ENCODE measurements at regions not wholly inside any gene's neighbourhood (a gene's known extent, or its start where the extent isn't known, plus 50 kb on each side); places are given as distances from the start of the nearest gene placed in this dataset.

GRCh38 chr21:41668686-41669532, 97.9 kb downstream of the RIPK4 start:
- Histone ChIP-seq H3K4me3 (ENCODE audit: low read depth, low read length) (no peak overlapping the region), H3K27ac (ENCODE audit: low read depth, low read length) (no peak overlapping the region), H3K9me3 (ENCODE audit: control insufficient read depth, insufficient read depth, low read length) (no peaks in the 10 kb centered on the region; the same call in 1 of the 2 replicates), H3K27me3 (ENCODE audit: control insufficient read depth, insufficient read depth, low read length) (peaks cover 16% of the 10 kb centered on the region)
- no peak for DNase-seq (ENCODE audit: low read depth, low spot score)
- ChIA-PET CTCF (interaction anchor here (1.0 kb wide), 1 partner anchor 109 kb away, joined by 5 read pairs; no protein-coding TSS in a partner anchor), POLR2A (no interaction called here)
- no peak for TF ChIP-seq CTCF (IDR thresholded peaks at IDR 0.05; ENCODE audit: low read depth, low read length)

GRCh38 chr21:41668051-41668541, 98.8 kb downstream of the RIPK4 start:
- Histone ChIP-seq H3K27me3 (ENCODE audit: control insufficient read depth, insufficient read depth, low read length) (peaks cover 9% of the 10 kb centered on the region), H3K4me3 (ENCODE audit: low read depth, low read length) (no peak overlapping the region), H3K9me3 (ENCODE audit: control insufficient read depth, insufficient read depth, low read length) (no peaks in the 10 kb centered on the region; the same call in 1 of the 2 replicates), H3K27ac (ENCODE audit: low read depth, low read length) (no peak overlapping the region)
- ChIA-PET CTCF (no interaction called here), POLR2A (no interaction called here)
- no peak for DNase-seq (ENCODE audit: low read depth, low spot score)
- no peak for TF ChIP-seq CTCF (IDR thresholded peaks at IDR 0.05; ENCODE audit: low read depth, low read length)

GRCh38 chr21:41667136-41667535, 99.7 kb downstream of the RIPK4 start:
- no peak overlapping the region for H3K4me3 ChIP-seq (ENCODE audit: low read depth, low read length)
- CTCF ChIA-PET, result interaction anchor here (0.5 kb wide), 1 partner anchor 18 kb away, joined by 3 read pairs; no protein-coding TSS in a partner anchor
- no peak for TF ChIP-seq CTCF (IDR thresholded peaks at IDR 0.05; ENCODE audit: low read depth, low read length)
- peaks cover 8% of the 10 kb centered on the region for H3K27me3 ChIP-seq (ENCODE audit: control insufficient read depth, insufficient read depth, low read length)
- H3K9me3 ChIP-seq (ENCODE audit: control insufficient read depth, insufficient read depth, low read length), result no peaks in the 10 kb centered on the region; the same call in 1 of the 2 replicates
- POLR2A ChIA-PET, result no interaction called here
- no peak for DNase-seq (ENCODE audit: low read depth, low spot score)
- no peak overlapping the region for H3K27ac ChIP-seq (ENCODE audit: low read depth, low read length)

GRCh38 chr21:41666641-41667081, 100.2 kb downstream of the RIPK4 start:
- DNase-seq (ENCODE audit: low read depth, low spot score), result no peak

More at GRCh38 chr21:41666641-41667081, 100.2 kb downstream of the RIPK4 start:
- TF ChIP-seq CTCF (IDR thresholded peaks at IDR 0.05; ENCODE audit: low read depth, low read length), result no peak
- Histone ChIP-seq H3K27me3 (ENCODE audit: control insufficient read depth, insufficient read depth, low read length) (peaks cover 6% of the 10 kb centered on the region), H3K27ac (ENCODE audit: low read depth, low read length) (no peak overlapping the region), H3K4me3 (ENCODE audit: low read depth, low read length) (no peak overlapping the region), H3K9me3 (ENCODE audit: control insufficient read depth, insufficient read depth, low read length) (no peaks in the 10 kb centered on the region; the same call in 1 of the 2 replicates)
- ChIA-PET POLR2A (no interaction called here), CTCF (no interaction called here)
